HCT116 (cell line): ENCODE measurements at regions not wholly inside any gene's neighbourhood (a gene's known extent, or its start where the extent isn't known, plus 50 kb on each side); places are given as distances from the start of the nearest gene placed in this dataset.

Source experiments
- ATAC-seq: fragments of 200-7000 bp; cut with Tn5 transposase; 2 replicates; pipeline ENCODE4 v1.9.1; 2020; ENCODE audit warnings: mild to moderate bottlenecking, moderate library complexity
- BruUV-seq: library from RNA; stranded (reverse); fragments of 400-500 nt; replicated peaks from 2 replicates; lab custom pipeline; 2021; lab: Mats Ljungman, UMichigan
- CTCF ChIA-PET: fragments of 300-600 bp; sonication (Branson Sonifier 250); formaldehyde crosslinking; loops from one replicate; lab custom pipeline; 2021; ENCODE audit warnings: antibody characterized with exemption; lab: Charles Lee
- POLR2A ChIA-PET: fragments of 300-600, 350-600 bp; sonication (Branson Sonifier 250); formaldehyde crosslinking; loops from one replicate; lab custom pipeline; 2021; ENCODE audit warnings: antibody characterized with exemption; lab: Charles Lee
- RAD21 ChIA-PET, 2 experiments: fragments of 300-600 bp; sonication (Branson Sonifier 250); formaldehyde crosslinking; loops; one replicate each; lab custom pipeline; 2023; ENCODE audit warnings: low total read pairs in 2 of 2; ENCODE audit not compliant: uncharacterized antibody in 2 of 2, unreplicated experiment in 2 of 2, low non-redundant PET in 1 of 2; lab: Charles Lee
- DNase-seq: peaks from one replicate; pipeline ENCODE4 v3.0.0-alpha.2; 2010; ENCODE audit warnings: low read depth, low spot score
- H2AFZ ChIP-seq: fragments of 200-600 bp; shearing (Covaris generic), sonication (generic); 2 replicates; pipeline ENCODE4 v1.6.1; 2017; ENCODE audit warnings: low read depth, mixed run types, mixed read lengths, antibody characterized with exemption, low read length; ENCODE audit not compliant: poor library complexity, severe bottlenecking
- H3K27ac ChIP-seq: 2 replicates; pipeline ENCODE4 v1.5.1; 2012; ENCODE audit warnings: low read depth, low read length
- H3K27me3 ChIP-seq: fragments of 200-600 bp; sonication (generic); 2 replicates; pipeline ENCODE4 v1.6.1; 2016; ENCODE audit warnings: mixed run types, low read length, mixed read lengths; ENCODE audit not compliant: insufficient read depth
- H3K36me3 ChIP-seq, 2 experiments: fragments of 200-500 bp in 1 of 2; fragments of 200-600 bp in 1 of 2; sonication (Bioruptor generic) in 1 of 2; sonication (generic) in 1 of 2; 2 replicates each; pipeline versions ENCODE4 v1.5.1 to v1.6.1; 2014 to 2016; ENCODE audit warnings: low read length in 2 of 2, inconsistent platforms in 1 of 2, mixed read lengths in 1 of 2, mixed run types in 1 of 2; ENCODE audit not compliant: insufficient read depth in 2 of 2, control insufficient read depth in 1 of 2
- H3K4me1 ChIP-seq, 2 experiments: fragments of 200-600 bp in 1 of 2; sonication (generic) in 1 of 2; 2 replicates each; pipeline versions ENCODE4 v1.5.1 to v1.6.1; 2012 to 2017; ENCODE audit warnings: low read length in 2 of 2, inconsistent platforms in 1 of 2, mild to moderate bottlenecking in 1 of 2, mixed read lengths in 1 of 2, mixed run types in 1 of 2, moderate library complexity in 1 of 2; ENCODE audit not compliant: insufficient read depth in 2 of 2, control insufficient read depth in 1 of 2
- H3K4me2 ChIP-seq: fragments of 200-600 bp; sonication (generic); 2 replicates; pipeline ENCODE4 v1.6.1; 2017; ENCODE audit warnings: mixed run types, low read length, mixed read lengths
- H3K4me3 ChIP-seq, 2 experiments: fragments of 200-600 bp in 1 of 2; sonication (generic) in 1 of 2; replicated peaks in 1 of 2; 2 replicates each; pipeline ENCODE4 v1.5.1; 2011 to 2016; ENCODE audit warnings: low read length in 2 of 2, control low read depth in 1 of 2, low read depth in 1 of 2, mild to moderate bottlenecking in 1 of 2, mixed read lengths in 1 of 2, mixed run types in 1 of 2
- H3K79me2 ChIP-seq: fragments of 200-600 bp; sonication (generic); 2 replicates; pipeline ENCODE4 v1.6.1; 2017; ENCODE audit warnings: mild to moderate bottlenecking, mixed run types, low read length, moderate library complexity, mixed read lengths; ENCODE audit not compliant: insufficient read depth
- H3K9ac ChIP-seq: fragments of 200-600 bp; sonication (generic); 2 replicates; pipeline ENCODE4 v1.6.1; 2016; ENCODE audit warnings: low read length, mixed read lengths
- H3K9me2 ChIP-seq: fragments of 200-600 bp; sonication (generic), shearing (Covaris generic); 2 replicates; pipeline ENCODE4 v1.6.1; 2017; ENCODE audit warnings: mixed run types, mild to moderate bottlenecking, moderate library complexity; ENCODE audit not compliant: insufficient read depth
- H3K9me3 ChIP-seq, 2 experiments: fragments of 200-500 bp in 1 of 2; fragments of 200-600 bp in 1 of 2; sonication (Bioruptor generic) in 1 of 2; sonication (generic) in 1 of 2; 2 replicates each; pipeline ENCODE4 v1.6.1; 2014 to 2017; ENCODE audit warnings: low read length in 2 of 2, mixed read lengths in 2 of 2, inconsistent platforms in 1 of 2, low read depth in 1 of 2, mild to moderate bottlenecking in 1 of 2, mixed run types in 1 of 2, moderate library complexity in 1 of 2; ENCODE audit not compliant: control insufficient read depth in 1 of 2, insufficient read depth in 1 of 2
- H4K20me1 ChIP-seq: fragments of 200-600 bp; sonication (generic), shearing (Covaris generic); 2 replicates; pipeline ENCODE4 v1.6.1; 2017; ENCODE audit warnings: mixed run types, mild to moderate bottlenecking, moderate library complexity; ENCODE audit not compliant: insufficient read depth
- CBX3 ChIP-seq: IDR thresholded peaks from 2 replicates; pipeline ENCODE4 v1.6.1; 2012; ENCODE audit warnings: low read depth
- EZH2 ChIP-seq: fragments of 200-600 bp; sonication (generic); IDR thresholded peaks from 2 replicates; pipeline ENCODE4 v1.6.1; 2017; ENCODE audit warnings: antibody characterized with exemption, mixed run types
- EZH2phosphoT487 ChIP-seq: fragments of 200-600 bp; IDR thresholded peaks from 2 replicates; pipeline ENCODE4 v1.6.1; 2018; ENCODE audit warnings: antibody characterized with exemption, borderline replicate concordance
- FOSL1 ChIP-seq: IDR thresholded peaks from 2 replicates; pipeline ENCODE4 v1.6.1; 2012; ENCODE audit warnings: low read depth
- MAX ChIP-seq: IDR thresholded peaks from 2 replicates; pipeline ENCODE4 v1.6.1; 2012
- POLR2AphosphoS5 ChIP-seq: IDR thresholded peaks from 2 replicates; pipeline ENCODE4 v1.6.1; 2011; ENCODE audit warnings: mild to moderate bottlenecking, low read depth, low read length, moderate library complexity
- ZNF274 ChIP-seq: fragments of 200-500 bp; sonication (Bioruptor generic); IDR thresholded peaks from 2 replicates; pipeline ENCODE4 v1.6.1; 2014; ENCODE audit warnings: mild to moderate bottlenecking, low read depth, low read length, inconsistent platforms
- intact Hi-C: fragments of 100-400 bp; cut with micrococcal nuclease; formaldehyde crosslinking; loops from 2 replicates; pipeline ENCODE4 v1.10.0; 2022
- TF ChIP-seq, protein P1 (sequence below): IDR thresholded peaks from 2 replicates; pipeline ENCODE4 v1.6.1; 2012; ENCODE audit warnings: low read depth

DNA sequence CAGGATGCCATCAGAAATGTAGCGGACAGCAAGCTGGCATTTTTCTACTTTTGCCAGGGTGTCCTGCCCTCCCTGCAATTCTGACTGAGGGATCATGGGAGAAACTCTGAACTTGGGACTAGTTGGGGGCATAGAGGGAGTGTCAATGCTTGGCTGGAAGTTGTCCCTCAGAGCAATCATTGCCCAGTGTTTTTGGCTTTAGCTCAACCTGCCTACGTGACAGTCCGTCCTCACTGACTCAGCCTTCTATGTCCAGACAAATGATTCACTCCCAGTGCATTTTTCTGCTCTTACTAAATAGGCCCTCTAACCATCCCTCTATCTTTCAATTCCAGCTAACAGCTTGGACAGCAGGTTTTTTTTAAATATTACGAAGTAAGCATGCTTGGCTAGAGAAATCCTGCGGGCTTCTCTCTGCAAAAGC lies 627.4 kb downstream of the TLR4 start:
- Histone ChIP-seq H3K27me3 (no peaks in the 10 kb centered on the region), H3K4me3 (no peak overlapping the region), H3K79me2 (no peaks in the 10 kb centered on the region), H3K9me2 (no peaks in the 10 kb centered on the region), H3K27ac (no peak overlapping the region), H3K4me2 (no peak overlapping the region), H3K9ac (no peak overlapping the region), H4K20me1 (no peaks in the 10 kb centered on the region), H2AFZ (no peak overlapping the region), H3K36me3 (no peaks in the 10 kb centered on the region), H3K9me3 (peaks cover 5 to 22% of the 10 kb centered on the region in 2 experiments; a peak in 2 of 4 replicates), H3K4me1 (no peaks in the 10 kb centered on the region; a peak in 1 of 4 replicates)
- RAD21 ChIA-PET = no interaction called here
- CTCF ChIA-PET = no interaction called here
- BruUV-seq = no TSS peak
- no peak for ATAC-seq
- TF ChIP-seq ZNF274 = no peak
- TF ChIP-seq FOSL1 = no peak
- TF ChIP-seq CBX3 = no peak
- TF ChIP-seq, protein P1, sequence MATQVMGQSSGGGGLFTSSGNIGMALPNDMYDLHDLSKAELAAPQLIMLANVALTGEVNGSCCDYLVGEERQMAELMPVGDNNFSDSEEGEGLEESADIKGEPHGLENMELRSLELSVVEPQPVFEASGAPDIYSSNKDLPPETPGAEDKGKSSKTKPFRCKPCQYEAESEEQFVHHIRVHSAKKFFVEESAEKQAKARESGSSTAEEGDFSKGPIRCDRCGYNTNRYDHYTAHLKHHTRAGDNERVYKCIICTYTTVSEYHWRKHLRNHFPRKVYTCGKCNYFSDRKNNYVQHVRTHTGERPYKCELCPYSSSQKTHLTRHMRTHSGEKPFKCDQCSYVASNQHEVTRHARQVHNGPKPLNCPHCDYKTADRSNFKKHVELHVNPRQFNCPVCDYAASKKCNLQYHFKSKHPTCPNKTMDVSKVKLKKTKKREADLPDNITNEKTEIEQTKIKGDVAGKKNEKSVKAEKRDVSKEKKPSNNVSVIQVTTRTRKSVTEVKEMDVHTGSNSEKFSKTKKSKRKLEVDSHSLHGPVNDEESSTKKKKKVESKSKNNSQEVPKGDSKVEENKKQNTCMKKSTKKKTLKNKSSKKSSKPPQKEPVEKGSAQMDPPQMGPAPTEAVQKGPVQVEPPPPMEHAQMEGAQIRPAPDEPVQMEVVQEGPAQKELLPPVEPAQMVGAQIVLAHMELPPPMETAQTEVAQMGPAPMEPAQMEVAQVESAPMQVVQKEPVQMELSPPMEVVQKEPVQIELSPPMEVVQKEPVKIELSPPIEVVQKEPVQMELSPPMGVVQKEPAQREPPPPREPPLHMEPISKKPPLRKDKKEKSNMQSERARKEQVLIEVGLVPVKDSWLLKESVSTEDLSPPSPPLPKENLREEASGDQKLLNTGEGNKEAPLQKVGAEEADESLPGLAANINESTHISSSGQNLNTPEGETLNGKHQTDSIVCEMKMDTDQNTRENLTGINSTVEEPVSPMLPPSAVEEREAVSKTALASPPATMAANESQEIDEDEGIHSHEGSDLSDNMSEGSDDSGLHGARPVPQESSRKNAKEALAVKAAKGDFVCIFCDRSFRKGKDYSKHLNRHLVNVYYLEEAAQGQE = no peak
- TF ChIP-seq EZH2phosphoT487 = no peak
- TF ChIP-seq POLR2AphosphoS5 = no peak
- TF ChIP-seq MAX = no peak
- TF ChIP-seq EZH2 = no peak
- no peak for DNase-seq
- intact Hi-C loops = no loop called here
- POLR2A ChIA-PET = no interaction called here
